ENCODE measurements at regions not wholly inside any gene's neighbourhood (a gene's known extent, or its start where the extent isn't known, plus 50 kb on each side); places are given as distances from the start of the nearest gene placed in this dataset.
A peak's percentile ranks its signal among the peaks of the same experiment; 100 is the strongest.

DNA sequence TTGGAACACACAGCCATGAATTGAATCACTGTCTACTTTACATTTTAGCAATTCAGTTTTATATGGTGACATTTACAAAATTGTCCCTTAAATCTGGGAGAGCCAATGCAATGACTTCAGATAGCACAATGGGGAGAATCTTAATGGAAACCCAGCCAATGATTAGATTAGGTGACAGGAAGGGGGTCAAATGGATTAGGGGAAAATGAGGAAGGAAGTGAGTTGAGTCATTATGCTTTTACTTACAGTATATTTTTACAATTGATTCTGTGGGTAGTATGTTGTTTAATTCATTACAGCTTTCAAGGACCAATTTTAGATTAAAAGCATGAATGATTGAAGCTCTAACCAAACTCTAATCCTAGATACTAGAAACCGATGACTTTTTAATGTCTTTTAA lies 229.8 kb downstream of the SOX4 start:
- H3K9me3 Mint-ChIP-seq, result no peaks in the 10 kb centered on the region
- H3K27ac Mint-ChIP-seq, result no peak overlapping the region
- H3K27me3 Mint-ChIP-seq, result no peaks in the 10 kb centered on the region
- no peaks in the 10 kb centered on the region for H3K36me3 Mint-ChIP-seq (ENCODE audit: low read depth)
- H3K4me1 Mint-ChIP-seq (ENCODE audit: low read depth), result peaks cover 7% of the 10 kb centered on the region
- DNase-seq, result no peak
- no peak overlapping the region for H3K4me3 Mint-ChIP-seq

DNA sequence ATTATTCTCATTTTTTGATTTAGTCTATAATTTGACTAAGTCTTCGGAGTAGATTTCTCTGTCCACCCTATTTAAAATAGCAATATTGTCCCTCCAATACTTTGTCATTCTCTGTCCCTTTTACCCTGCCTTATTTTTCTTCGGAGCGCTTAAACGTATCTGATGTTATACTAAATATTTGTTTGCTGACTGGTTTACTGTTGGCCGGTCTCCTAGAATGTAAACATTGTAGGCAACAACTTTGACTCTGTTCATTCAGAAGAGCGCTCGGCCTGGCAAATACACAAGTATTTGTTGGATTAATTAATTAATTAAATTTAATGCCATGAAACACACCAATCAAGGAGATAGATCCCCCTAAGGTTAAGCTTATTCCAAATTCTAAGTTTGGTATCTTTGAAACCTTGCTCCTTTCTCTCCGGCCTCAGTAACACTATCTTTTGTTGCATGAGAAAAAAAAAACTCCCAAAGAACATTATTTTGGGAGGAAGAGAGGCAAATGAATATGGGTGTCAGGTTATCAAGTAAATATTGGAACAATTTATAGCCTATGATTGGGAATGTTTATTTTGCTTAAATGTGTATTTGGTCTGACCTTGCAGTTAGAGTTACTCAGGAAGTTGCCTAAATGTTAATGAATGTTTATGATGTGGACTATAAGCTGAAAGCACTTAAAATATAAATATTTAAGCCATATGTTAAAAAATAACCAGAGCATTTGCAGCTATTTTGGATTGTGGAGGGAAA lies 231.1 kb downstream of the SOX4 start:
- Mint-ChIP-seq H3K9me3 (no peaks in the 10 kb centered on the region), H3K4me1 (ENCODE audit: low read depth) (peaks cover 7% of the 10 kb centered on the region), H3K27ac (no peak overlapping the region), H3K4me3 (no peak overlapping the region), H3K27me3 (no peaks in the 10 kb centered on the region), H3K36me3 (ENCODE audit: low read depth) (no peaks in the 10 kb centered on the region)
- no peak for DNase-seq

DNA sequence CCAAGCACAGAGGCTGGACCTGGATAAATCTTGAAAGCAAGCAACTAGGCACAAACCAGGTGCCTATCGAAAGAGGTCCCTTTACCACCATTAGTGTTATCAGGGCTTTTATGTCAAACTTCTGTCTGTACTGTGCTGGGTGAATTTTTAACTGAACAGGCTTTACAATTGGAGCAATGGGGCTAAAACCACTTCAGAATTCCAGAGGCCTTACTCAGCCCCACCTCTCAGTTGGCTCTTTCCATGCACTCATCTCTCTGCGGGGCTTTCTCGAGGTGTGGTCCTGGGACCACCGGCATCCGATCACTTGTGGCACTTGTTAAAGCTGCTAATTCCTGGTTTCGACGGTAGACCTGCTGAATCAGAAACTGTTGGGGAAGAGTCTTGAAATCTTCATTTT lies 232.5 kb downstream of the SOX4 start:
- peaks cover 7% of the 10 kb centered on the region for H3K4me1 Mint-ChIP-seq (ENCODE audit: low read depth)
- no peak for DNase-seq
- H3K4me3 Mint-ChIP-seq, result no peak overlapping the region
- H3K9me3 Mint-ChIP-seq, result no peaks in the 10 kb centered on the region
- no peak overlapping the region for H3K27ac Mint-ChIP-seq
- no peaks in the 10 kb centered on the region for H3K36me3 Mint-ChIP-seq (ENCODE audit: low read depth)
- no peaks in the 10 kb centered on the region for H3K27me3 Mint-ChIP-seq

DNA sequence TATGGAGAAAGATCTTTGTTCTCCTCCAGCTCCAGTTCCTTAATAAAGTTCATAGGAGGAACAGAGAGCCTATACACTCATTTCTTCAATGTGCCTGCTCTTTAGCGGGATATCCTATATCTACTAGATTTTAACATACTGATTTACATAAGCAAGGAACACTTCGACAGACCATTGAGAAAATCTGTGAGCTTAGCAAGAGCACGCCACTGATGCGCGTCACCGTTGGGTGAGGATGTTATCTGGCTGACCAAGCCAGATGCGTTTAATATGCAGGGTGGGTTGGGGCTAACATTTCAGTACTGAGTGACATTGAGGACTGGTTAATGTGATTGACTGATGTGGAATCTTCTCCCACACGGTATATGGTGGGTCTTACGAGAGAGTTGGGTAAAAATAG lies 233.4 kb downstream of the SOX4 start:
- Mint-ChIP-seq H3K4me1 (ENCODE audit: low read depth) (peaks cover 11% of the 10 kb centered on the region), H3K4me3 (no peak overlapping the region), H3K36me3 (ENCODE audit: low read depth) (no peaks in the 10 kb centered on the region), H3K27me3 (no peaks in the 10 kb centered on the region), H3K27ac (peak overlapping the region; percentile 20), H3K9me3 (no peaks in the 10 kb centered on the region)
- DNase-seq, result no peak

DNA sequence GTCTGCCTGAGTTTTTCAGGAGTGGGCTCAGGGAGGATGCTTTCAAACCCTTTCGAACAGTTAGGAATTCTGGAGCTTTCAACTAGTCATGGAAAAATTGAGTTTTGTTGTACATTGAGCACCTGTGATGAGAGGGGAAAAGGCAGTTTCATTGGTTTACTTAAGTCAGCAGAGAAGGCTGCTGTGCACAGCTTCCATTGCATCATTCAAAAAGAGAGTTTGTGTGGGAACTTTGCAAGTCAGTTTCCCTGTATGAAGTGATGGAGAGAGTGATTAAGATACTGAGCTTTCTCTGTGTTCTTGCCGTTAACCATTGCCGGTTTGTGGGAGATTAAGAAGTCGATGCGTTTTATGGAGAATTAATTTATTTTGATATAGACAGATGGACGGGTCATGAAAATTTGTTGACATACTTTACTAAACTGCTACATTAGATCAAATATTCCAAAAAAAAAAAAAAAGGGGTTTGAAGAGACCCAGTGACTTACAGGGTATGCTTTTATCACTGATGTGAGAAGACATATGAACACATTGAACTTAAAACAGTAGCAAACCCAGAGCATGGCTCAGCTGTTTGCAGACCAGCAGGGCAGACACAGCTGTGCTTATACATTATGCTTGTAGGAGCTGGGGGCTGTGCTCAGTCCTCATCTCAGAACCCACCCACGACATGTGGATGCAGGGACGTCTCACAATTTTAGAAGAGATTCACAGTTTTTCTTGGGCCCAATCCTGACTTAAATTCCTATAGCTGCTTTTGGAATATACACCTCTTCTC lies 234.1 kb downstream of the SOX4 start:
- H3K4me3 Mint-ChIP-seq, result no peak overlapping the region
- H3K36me3 Mint-ChIP-seq (ENCODE audit: low read depth), result no peaks in the 10 kb centered on the region
- no peaks in the 10 kb centered on the region for H3K9me3 Mint-ChIP-seq
- H3K27ac Mint-ChIP-seq, result peak overlapping the region; percentile 20
- DNase-seq, result no peak
- no peaks in the 10 kb centered on the region for H3K27me3 Mint-ChIP-seq
- peaks cover 13% of the 10 kb centered on the region for H3K4me1 Mint-ChIP-seq (ENCODE audit: low read depth)

DNA sequence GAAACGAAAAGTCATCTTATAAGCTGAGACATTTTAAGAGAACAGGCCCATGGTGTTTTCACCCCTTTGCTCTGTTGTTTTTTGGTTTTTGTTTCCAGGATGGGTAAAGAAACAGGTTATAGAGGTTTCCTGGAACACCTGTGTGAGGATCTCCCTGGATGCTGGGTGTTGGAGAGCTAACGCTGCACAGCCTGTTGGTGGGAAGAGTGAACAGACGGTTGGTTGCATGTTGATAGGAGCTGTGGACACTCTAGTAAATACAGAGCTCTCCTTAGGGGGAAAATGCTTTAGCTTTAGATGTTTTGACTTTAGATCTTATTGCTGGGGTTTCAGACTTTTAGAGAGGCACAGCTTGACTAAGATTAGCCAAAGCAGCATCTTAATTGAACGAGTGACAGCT lies 235.2 kb downstream of the SOX4 start:
- H3K36me3 Mint-ChIP-seq (ENCODE audit: low read depth), result no peaks in the 10 kb centered on the region
- no peak overlapping the region for H3K4me3 Mint-ChIP-seq
- peaks cover 13% of the 10 kb centered on the region for H3K4me1 Mint-ChIP-seq (ENCODE audit: low read depth)
- no peaks in the 10 kb centered on the region for H3K9me3 Mint-ChIP-seq
- no peak overlapping the region for H3K27ac Mint-ChIP-seq
- no peaks in the 10 kb centered on the region for H3K27me3 Mint-ChIP-seq
- no peak for DNase-seq

DNA sequence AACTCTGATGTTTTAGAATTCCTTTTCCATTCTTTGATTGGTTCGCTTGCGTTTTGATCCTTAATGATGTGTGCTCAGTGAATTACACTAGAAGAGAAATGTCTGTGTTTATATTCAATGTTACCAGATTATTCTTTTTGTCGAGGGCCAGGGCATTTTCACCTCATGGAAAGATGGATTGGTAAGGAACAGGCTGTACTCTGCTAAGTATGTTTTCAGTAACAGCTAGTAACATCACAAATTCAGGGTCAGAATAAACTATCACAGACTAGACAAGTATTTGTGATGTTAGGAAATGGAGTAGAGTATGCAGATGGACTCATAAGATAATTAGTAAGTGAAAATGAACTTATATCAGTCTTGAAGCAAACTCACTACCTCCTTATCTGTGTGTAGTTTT lies 235.6 kb downstream of the SOX4 start:
- H3K4me3 Mint-ChIP-seq, result no peak overlapping the region
- H3K4me1 Mint-ChIP-seq (ENCODE audit: low read depth), result peaks cover 13% of the 10 kb centered on the region
- no peak for DNase-seq
- H3K36me3 Mint-ChIP-seq (ENCODE audit: low read depth), result no peaks in the 10 kb centered on the region
- no peak overlapping the region for H3K27ac Mint-ChIP-seq
- no peaks in the 10 kb centered on the region for H3K27me3 Mint-ChIP-seq
- H3K9me3 Mint-ChIP-seq, result no peaks in the 10 kb centered on the region

DNA sequence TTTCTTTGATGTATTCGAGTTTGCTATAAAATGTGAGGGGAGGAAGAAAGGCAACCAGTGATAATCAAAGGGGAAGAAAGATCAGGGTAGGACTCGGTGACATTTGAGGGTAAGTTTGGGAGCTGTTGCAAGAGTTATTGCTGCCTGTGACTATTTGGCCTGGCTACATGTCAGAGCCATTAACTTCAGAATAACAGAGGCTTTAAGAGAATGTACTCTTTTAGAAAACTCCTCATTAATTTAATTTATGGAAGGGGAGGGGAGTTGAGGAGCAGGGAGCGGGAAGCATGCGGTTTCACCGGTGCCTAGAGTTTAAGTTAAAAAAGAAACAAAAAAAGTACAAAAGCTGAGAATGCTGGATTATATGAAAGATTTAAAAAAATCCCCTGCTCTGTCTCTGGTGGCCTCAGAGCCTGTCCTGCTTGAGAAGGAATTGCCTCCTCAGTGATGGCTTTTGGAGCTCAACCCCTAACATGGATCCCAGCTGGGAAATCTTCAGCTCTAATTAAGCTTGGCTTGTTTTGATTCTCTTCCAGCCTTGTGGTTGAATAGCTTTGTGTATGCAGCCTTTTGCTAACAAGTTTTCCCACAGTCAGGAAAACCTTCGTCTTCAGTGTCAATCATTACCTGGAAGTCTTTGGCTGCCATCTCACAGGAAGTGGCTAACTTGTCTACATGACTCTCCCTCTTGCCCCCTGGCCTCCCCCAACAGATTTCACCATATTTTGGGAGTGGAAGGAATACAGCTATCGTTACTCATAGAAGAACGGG lies 238.2 kb downstream of the SOX4 start:
- Mint-ChIP-seq H3K4me1 (ENCODE audit: low read depth) (peaks cover 23% of the 10 kb centered on the region), H3K27ac (no peak overlapping the region), H3K4me3 (no peak overlapping the region), H3K27me3 (no peaks in the 10 kb centered on the region), H3K36me3 (ENCODE audit: low read depth) (no peaks in the 10 kb centered on the region), H3K9me3 (no peaks in the 10 kb centered on the region)
- DNase-seq, result no peak

DNA sequence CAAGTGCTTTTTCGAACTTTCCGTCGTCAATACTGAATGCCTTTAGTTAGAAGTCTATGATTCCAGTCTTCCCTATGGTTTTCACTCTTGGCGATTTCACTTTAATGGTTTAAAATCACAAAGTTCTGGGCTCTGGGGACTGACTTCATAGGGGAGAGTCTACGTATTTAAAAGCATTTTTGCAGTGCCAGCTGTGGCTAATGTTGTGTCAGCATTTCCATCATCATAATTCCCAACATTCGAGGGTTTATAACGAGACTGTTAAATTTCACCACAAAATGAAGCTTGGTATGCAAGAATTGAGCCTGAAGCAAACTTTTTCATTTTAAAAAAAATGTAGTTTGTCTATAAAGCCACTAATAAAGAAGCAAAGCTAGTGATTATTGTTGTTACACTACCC lies 242.7 kb downstream of the SOX4 start:
- H3K27ac Mint-ChIP-seq, result no peak overlapping the region

DNA sequence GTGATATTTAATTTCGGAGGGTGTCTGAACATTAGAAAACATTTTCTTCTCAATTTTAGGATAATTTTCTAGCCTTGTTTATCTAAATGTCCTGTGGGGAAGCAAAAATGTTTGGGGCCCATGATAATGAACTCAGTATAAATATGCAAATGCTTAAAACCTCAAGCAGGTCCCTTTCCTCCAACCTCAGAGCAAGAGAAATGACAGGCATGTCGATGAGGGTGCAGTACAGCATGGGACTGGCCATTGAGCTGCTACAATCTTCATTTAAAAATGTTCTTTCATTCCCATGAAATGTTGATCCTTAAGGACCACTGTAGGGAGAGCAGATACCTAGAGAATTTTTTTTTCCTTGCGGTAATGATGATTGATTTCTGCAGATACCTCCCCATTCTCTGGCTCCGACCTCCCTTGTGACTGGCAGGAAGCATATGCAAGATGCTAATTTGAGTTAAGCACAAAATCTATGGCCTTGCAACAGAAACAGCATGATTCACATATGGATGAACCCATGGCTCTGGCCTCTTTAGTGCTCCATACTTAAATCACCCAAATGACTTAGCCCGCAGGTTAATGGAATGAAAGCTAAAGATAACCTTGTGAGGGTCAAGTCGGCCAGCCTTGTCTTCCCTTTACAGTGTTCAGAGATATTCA lies 243.3 kb downstream of the SOX4 start:
- H3K27ac Mint-ChIP-seq, result no peak overlapping the region
- DNase-seq, result no peak
- H3K36me3 Mint-ChIP-seq (ENCODE audit: low read depth), result no peaks in the 10 kb centered on the region
- no peak overlapping the region for H3K4me3 Mint-ChIP-seq
- peaks cover 14% of the 10 kb centered on the region for H3K4me1 Mint-ChIP-seq (ENCODE audit: low read depth)
- no peaks in the 10 kb centered on the region for H3K27me3 Mint-ChIP-seq
- no peaks in the 10 kb centered on the region for H3K9me3 Mint-ChIP-seq

More for the DNA sequence above, 242.7 kb downstream of the SOX4 start:
- Mint-ChIP-seq H3K27me3 (no peaks in the 10 kb centered on the region), H3K4me3 (no peak overlapping the region), H3K4me1 (ENCODE audit: low read depth) (peaks cover 15% of the 10 kb centered on the region), H3K9me3 (no peaks in the 10 kb centered on the region), H3K36me3 (ENCODE audit: low read depth) (no peaks in the 10 kb centered on the region)
- no peak for DNase-seq

DNA sequence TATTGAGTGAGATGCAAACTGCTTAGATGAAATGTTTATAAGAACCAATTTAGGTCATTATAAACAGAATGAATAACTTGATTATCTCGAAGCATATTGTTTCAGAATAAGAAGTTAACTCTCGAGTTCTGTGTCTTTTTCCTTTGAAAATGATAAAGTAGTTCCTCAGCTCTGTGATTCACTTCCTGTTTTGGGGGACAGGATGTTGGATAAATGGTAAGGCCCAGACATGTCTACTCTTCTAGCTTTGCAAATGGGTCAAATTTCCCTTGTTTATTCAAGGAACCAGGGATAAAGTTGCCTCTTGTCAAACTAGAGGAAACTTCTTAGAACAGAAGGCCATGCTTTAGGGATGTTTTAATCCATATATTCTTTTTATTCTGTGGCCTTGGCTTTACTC lies 246.9 kb downstream of the SOX4 start:
- peaks cover 6% of the 10 kb centered on the region for H3K4me1 Mint-ChIP-seq (ENCODE audit: low read depth)
- no peaks in the 10 kb centered on the region for H3K36me3 Mint-ChIP-seq (ENCODE audit: low read depth)
- no peak for DNase-seq
- no peaks in the 10 kb centered on the region for H3K9me3 Mint-ChIP-seq
- H3K27me3 Mint-ChIP-seq, result no peaks in the 10 kb centered on the region
- H3K27ac Mint-ChIP-seq, result no peak overlapping the region
- H3K4me3 Mint-ChIP-seq, result no peak overlapping the region

DNA sequence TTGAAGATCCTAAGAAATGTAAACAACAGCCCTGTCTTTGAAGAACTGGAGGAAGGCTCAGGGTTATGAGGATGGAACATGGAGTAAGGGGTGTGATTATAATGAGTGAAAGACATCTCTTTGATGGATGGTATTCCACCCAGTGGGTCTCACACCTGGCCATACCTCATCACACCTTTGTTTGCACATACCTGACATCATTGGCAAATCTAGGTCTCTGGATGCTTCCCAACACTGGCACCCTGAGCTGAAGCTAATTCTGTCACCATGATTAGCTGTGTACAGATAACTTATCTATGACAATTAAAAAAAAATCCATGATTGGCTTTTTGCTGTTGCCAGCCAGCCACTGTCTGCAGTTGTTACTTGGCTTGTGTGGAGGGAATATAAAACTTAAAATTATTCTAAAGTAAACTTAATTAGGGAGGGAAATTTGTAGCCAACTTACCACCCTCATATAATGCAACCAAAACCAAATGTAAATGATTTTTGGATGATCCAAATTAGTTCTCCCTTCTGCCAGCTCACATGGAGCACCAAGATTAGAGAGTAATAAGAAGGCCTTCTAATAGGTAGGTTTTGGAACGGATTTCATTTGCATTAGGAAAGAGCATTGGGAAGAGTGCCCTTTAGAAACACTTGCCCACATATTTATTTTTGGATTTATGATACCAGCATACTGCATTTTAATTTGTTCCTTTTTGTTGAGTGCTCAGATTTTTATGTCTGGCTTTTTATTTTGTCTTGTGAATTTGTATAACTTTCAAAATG lies 249.5 kb downstream of the SOX4 start:
- Mint-ChIP-seq H3K4me3 (no peak overlapping the region), H3K27ac (no peak overlapping the region), H3K27me3 (peaks cover 15% of the 10 kb centered on the region), H3K9me3 (no peaks in the 10 kb centered on the region), H3K4me1 (ENCODE audit: low read depth) (peaks cover 12% of the 10 kb centered on the region), H3K36me3 (ENCODE audit: low read depth) (no peaks in the 10 kb centered on the region)
- no peak for DNase-seq

DNA sequence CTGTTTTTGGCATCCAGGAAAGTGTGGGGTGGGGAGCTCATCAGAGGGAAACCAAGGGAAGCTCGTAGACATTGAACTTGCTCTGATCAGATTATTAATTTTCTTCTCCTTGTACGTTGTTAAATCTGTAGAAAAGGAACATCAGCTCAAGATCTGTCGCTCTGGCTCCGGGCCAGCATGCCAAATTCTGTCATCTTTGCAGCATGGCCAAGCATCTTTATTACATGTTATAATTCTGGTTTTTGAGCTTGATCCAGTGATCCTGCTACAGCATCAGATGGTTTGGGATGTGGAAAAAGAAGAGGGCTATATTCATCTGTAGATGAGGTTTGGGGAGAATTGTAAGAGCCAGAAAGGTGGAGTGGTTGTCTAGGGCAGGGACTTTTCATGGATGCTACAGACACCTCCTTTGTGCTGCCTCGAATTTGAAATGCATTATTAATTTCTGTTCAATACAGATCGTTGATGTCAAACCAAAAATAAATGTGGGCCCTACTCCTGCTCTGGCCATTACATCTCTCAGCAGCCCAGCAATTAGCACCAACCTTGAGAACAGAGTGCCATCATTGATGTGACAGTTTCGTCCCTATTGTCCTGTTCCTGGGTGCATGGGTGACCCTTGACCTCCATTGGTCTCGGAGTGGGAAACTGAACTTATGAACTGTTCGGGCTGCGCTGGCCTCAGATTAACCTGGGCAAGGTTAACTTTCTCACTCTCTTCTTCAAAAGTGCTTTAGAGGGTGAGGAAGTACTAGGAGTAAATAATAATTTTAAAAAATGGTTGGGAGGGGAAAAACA lies 250.8 kb downstream of the SOX4 start:
- H3K27ac Mint-ChIP-seq, result no peak overlapping the region
- no peaks in the 10 kb centered on the region for H3K36me3 Mint-ChIP-seq (ENCODE audit: low read depth)
- H3K27me3 Mint-ChIP-seq, result peaks cover 16% of the 10 kb centered on the region
- no peaks in the 10 kb centered on the region for H3K9me3 Mint-ChIP-seq
- no peak for DNase-seq
- no peak overlapping the region for H3K4me3 Mint-ChIP-seq
- H3K4me1 Mint-ChIP-seq (ENCODE audit: low read depth), result peaks cover 12% of the 10 kb centered on the region
